ENCODE measurements at regions not wholly inside any gene's neighbourhood (a gene's known extent, or its start where the extent isn't known, plus 50 kb on each side); places are given as distances from the start of the nearest gene placed in this dataset.

DNA sequence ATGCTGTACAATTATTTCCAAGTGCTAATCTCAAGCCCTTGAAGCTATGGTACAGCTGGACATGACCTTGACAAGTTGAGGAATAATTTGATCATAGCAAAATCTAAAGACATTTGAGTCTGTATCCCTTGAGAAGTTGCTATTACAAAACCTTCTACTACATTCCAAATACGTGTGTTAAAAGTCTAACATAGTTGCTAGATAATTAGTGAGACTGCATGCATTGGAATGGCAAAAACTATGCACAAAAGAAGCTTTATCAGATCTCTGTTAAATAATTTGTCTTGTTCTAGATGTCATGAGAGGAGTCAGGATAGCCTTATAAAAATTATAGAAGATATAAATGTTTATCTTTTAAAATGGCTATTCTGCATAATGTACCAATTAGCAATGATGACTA, 127.8 kb downstream of the GJA1 start:
- H3K9me1 ChIP-seq (ENCODE audit: control insufficient read depth, insufficient read depth, low read length) = no peaks in the 10 kb centered on the region
- no peaks in the 10 kb centered on the region for H4K20me1 ChIP-seq (replicated peaks; ENCODE audit: control insufficient read depth, insufficient read depth, low read length)
- ChIA-PET POLR2A (interaction anchor here (0.6 kb wide), 1 partner anchor 17 kb away, joined by 3 read pairs; no protein-coding TSS in a partner anchor), CTCF (ENCODE audit: low intra/inter-chr PET ratio) (no interaction called here)
- H3K36me3 ChIP-seq (ENCODE audit: control insufficient read depth, insufficient read depth, low read length) = no peaks in the 10 kb centered on the region
- no TSS peak for BruUV-seq (replicated peaks)
- H3K9me3 ChIP-seq (replicated peaks; ENCODE audit: control insufficient read depth, insufficient read depth, low read depth, low read length) = no peaks in the 10 kb centered on the region
- no peaks in the 10 kb centered on the region for H3K4me1 ChIP-seq (replicated peaks in 1 of 2; ENCODE audit: control insufficient read depth in 2 of 2, insufficient read depth in 2 of 2, low read length in 2 of 2)
- H3K79me2 ChIP-seq (ENCODE audit: control insufficient read depth, insufficient read depth, low read length) = no peaks in the 10 kb centered on the region
- H3K9ac ChIP-seq (ENCODE audit: insufficient read depth in 1 of 2, low read depth in 2 of 2, low read length in 2 of 2) = no peak overlapping the region
- ATAC-seq (no peak), FAIRE-seq (no peak), DNase-seq (ENCODE audit: extremely low read depth in 1 of 4, low spot score in 3 of 4) (no peak)
- H3K4me2 ChIP-seq (ENCODE audit: insufficient read depth, low read length) = no peak overlapping the region
- no peak overlapping the region for H2AFZ ChIP-seq (ENCODE audit: low read depth, low read length)
- no peak overlapping the region for H3K4me3 ChIP-seq
- TF ChIP-seq POLR2A (conservative IDR thresholded peaks at IDR 0.05) = no peak
- TF ChIP-seq NR0B1 (IDR thresholded peaks at IDR 0.05; ENCODE audit: partially characterized antibody) = no peak
- TF ChIP-seq ZNF197 (CRISPR knock-in tag; IDR thresholded peaks at IDR 0.05; ENCODE audit: low read depth) = no peak
- TF ChIP-seq NCOA6 (IDR thresholded peaks at IDR 0.05) = no peak
- no peak for TF ChIP-seq SREBF1 (IDR thresholded peaks at IDR 0.05; ENCODE audit: borderline replicate concordance, low read depth, low read length)
- TF ChIP-seq KLF6 (CRISPR knock-in tag; IDR thresholded peaks at IDR 0.05; ENCODE audit: borderline replicate concordance) = no peak
- TF ChIP-seq BCOR (IDR thresholded peaks at IDR 0.05) = no peak
- TF ChIP-seq ZHX1 (conservative IDR thresholded peaks at IDR 0.05; ENCODE audit: low read length) = no peak
- TF ChIP-seq ZBTB1 (CRISPR knock-in tag; IDR thresholded peaks at IDR 0.05; ENCODE audit: borderline replicate concordance, low read depth) = no peak
- no peak for TF ChIP-seq RHOXF2B (CRISPR knock-in tag; conservative IDR thresholded peaks at IDR 0.05)
- no peak for TF ChIP-seq PHF20 (IDR thresholded peaks at IDR 0.05; ENCODE audit: partially characterized antibody)
- TF ChIP-seq KLF10 (CRISPR knock-in tag; IDR thresholded peaks at IDR 0.05) = no peak
- no peak for TF ChIP-seq ZNF408 (CRISPR knock-in tag; IDR thresholded peaks at IDR 0.05; ENCODE audit: low read depth)
- 0% methylated on average over 1 of the region's 1 CpG for WGBS (ENCODE audit: insufficient coverage, low coverage, missing lambda C conversion rate)
- intact Hi-C loops (cut with micrococcal nuclease) (no loop called here), in situ Hi-C loops (cut with MboI) (no loop called here)
- no peak overlapping the region for H3K27ac ChIP-seq (ENCODE audit: extremely low read depth, low read depth, low read length)
- H3K27me3 ChIP-seq (ENCODE audit: control insufficient read depth in 2 of 2, insufficient read depth in 2 of 2, low read length in 2 of 2) = no peaks in the 10 kb centered on the region

Data from K562 (cell line).